Astrocyte (in vitro differentiated cells and primary cell): ENCODE measurements at regions not wholly inside any gene's neighbourhood (a gene's known extent, or its start where the extent isn't known, plus 50 kb on each side); places are given as distances from the start of the nearest gene placed in this dataset.

Source experiments
- DNase-seq: peaks from one replicate; pipeline ENCODE4 v3.0.0-alpha.2; 2010; ENCODE audit warnings: low read depth
- FAIRE-seq: peaks from 2 replicates; lab custom pipeline; 2011; peaks lifted over from hg19 to GRCh38; lab: Jason Lieb, UNC
- H2AFZ ChIP-seq: 2 replicates; pipeline ENCODE4 v1.6.0; 2012; ENCODE audit warnings: low read depth, low read length, inconsistent platforms
- H3K27ac ChIP-seq: 2 replicates; pipeline ENCODE4 v1.5.1; 2011; ENCODE audit warnings: low read depth, low read length, inconsistent platforms
- H3K27me3 ChIP-seq: 2 replicates; pipeline ENCODE4 v1.6.0; 2011; ENCODE audit warnings: low read length, inconsistent platforms; ENCODE audit not compliant: insufficient read depth
- H3K36me3 ChIP-seq: 2 replicates; pipeline ENCODE4 v1.5.1; 2011; ENCODE audit warnings: low read length, inconsistent platforms; ENCODE audit not compliant: insufficient read depth
- H3K4me1 ChIP-seq: 2 replicates; pipeline ENCODE4 v1.5.1; 2011; ENCODE audit warnings: low read length, inconsistent platforms; ENCODE audit not compliant: insufficient read depth
- H3K4me2 ChIP-seq: 2 replicates; pipeline ENCODE4 v1.6.0; 2012; ENCODE audit warnings: low read length, inconsistent platforms
- H3K4me3 ChIP-seq: 2 replicates; pipeline ENCODE4 v1.5.1; 2011; ENCODE audit warnings: low read depth, mild to moderate bottlenecking, low read length, inconsistent platforms; ENCODE audit not compliant: insufficient read depth
- H3K79me2 ChIP-seq: 2 replicates; pipeline ENCODE4 v1.6.0; 2012; ENCODE audit warnings: mild to moderate bottlenecking, low read length, inconsistent platforms; ENCODE audit not compliant: insufficient read depth
- H3K9ac ChIP-seq: 2 replicates; pipeline ENCODE4 v1.6.0; 2012; ENCODE audit warnings: mild to moderate bottlenecking, low read length, inconsistent platforms
- H3K9me3 ChIP-seq: 2 replicates; pipeline ENCODE4 v1.5.1; 2012; ENCODE audit warnings: low read depth, mild to moderate bottlenecking, low read length, inconsistent platforms; ENCODE audit not compliant: insufficient read depth
- H4K20me1 ChIP-seq: 2 replicates; pipeline ENCODE4 v1.6.0; 2012; ENCODE audit warnings: low read length, inconsistent platforms; ENCODE audit not compliant: insufficient read depth
- H3K27ac Mint-ChIP-seq: one replicate; pipeline ENCODE4 v1.8.0; 2021; ENCODE audit warnings: mild to moderate bottlenecking, mixed read lengths; ENCODE audit not compliant: unreplicated experiment
- H3K27me3 Mint-ChIP-seq: one replicate; pipeline ENCODE4 v1.8.0; 2021; ENCODE audit warnings: low read depth, mixed read lengths; ENCODE audit not compliant: unreplicated experiment
- H3K36me3 Mint-ChIP-seq: one replicate; pipeline ENCODE4 v1.8.0; 2021; ENCODE audit warnings: low read depth, mixed read lengths; ENCODE audit not compliant: unreplicated experiment
- H3K4me1 Mint-ChIP-seq: one replicate; pipeline ENCODE4 v1.8.0; 2021; ENCODE audit warnings: low read depth, mixed read lengths; ENCODE audit not compliant: unreplicated experiment
- H3K4me3 Mint-ChIP-seq: one replicate; pipeline ENCODE4 v1.8.0; 2021; ENCODE audit warnings: mild to moderate bottlenecking, moderate library complexity, mixed read lengths; ENCODE audit not compliant: unreplicated experiment
- H3K9me3 Mint-ChIP-seq: one replicate; pipeline ENCODE4 v1.8.0; 2021; ENCODE audit warnings: mild to moderate bottlenecking, mixed read lengths; ENCODE audit not compliant: unreplicated experiment
- EZH2 ChIP-seq: IDR thresholded peaks from 2 replicates; pipeline ENCODE4 v1.6.1; 2012; ENCODE audit warnings: mild to moderate bottlenecking, low read length, inconsistent platforms; ENCODE audit not compliant: insufficient read depth
- TF ChIP-seq, protein P1 (sequence below): IDR thresholded peaks from 2 replicates; pipeline ENCODE4 v1.5.1; 2011; ENCODE audit warnings: low read depth, mild to moderate bottlenecking, inconsistent platforms, low read length, moderate library complexity; ENCODE audit not compliant: insufficient read depth

DNA sequence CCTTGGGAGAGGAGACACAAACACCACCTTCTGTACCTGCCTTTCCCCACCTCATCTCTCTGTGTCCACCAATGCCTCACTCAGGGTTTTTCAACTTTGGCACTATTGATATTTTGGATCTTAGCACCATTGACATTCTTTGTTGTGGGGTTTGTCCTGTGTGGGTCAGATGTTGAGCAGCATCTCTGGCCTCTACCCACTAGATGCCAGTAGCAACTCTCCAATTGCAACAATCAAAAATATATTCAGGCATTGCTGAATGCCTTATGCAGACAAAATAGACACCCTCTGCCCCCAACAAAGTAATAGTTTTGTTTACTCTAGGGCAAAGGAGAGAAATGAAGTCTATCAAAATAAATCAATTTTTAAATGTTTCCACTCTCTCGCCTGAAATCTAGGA lies 1384.3 kb upstream of the NXPH2 start:
- Mint-ChIP-seq H3K9me3 (no peaks in the 10 kb centered on the region), H3K27ac (no peak overlapping the region), H3K36me3 (no peaks in the 10 kb centered on the region), H3K27me3 (no peaks in the 10 kb centered on the region), H3K4me3 (no peak overlapping the region), H3K4me1 (no peaks in the 10 kb centered on the region)
- Histone ChIP-seq H3K9ac (no peak overlapping the region), H3K27ac (no peak overlapping the region), H3K4me3 (no peak overlapping the region), H3K36me3 (no peaks in the 10 kb centered on the region), H3K4me2 (no peak overlapping the region), H3K79me2 (no peaks in the 10 kb centered on the region), H4K20me1 (no peaks in the 10 kb centered on the region), H2AFZ (no peak overlapping the region), H3K27me3 (no peaks in the 10 kb centered on the region), H3K4me1 (no peaks in the 10 kb centered on the region), H3K9me3 (no peaks in the 10 kb centered on the region)
- no peak for TF ChIP-seq EZH2
- TF ChIP-seq, protein P1, sequence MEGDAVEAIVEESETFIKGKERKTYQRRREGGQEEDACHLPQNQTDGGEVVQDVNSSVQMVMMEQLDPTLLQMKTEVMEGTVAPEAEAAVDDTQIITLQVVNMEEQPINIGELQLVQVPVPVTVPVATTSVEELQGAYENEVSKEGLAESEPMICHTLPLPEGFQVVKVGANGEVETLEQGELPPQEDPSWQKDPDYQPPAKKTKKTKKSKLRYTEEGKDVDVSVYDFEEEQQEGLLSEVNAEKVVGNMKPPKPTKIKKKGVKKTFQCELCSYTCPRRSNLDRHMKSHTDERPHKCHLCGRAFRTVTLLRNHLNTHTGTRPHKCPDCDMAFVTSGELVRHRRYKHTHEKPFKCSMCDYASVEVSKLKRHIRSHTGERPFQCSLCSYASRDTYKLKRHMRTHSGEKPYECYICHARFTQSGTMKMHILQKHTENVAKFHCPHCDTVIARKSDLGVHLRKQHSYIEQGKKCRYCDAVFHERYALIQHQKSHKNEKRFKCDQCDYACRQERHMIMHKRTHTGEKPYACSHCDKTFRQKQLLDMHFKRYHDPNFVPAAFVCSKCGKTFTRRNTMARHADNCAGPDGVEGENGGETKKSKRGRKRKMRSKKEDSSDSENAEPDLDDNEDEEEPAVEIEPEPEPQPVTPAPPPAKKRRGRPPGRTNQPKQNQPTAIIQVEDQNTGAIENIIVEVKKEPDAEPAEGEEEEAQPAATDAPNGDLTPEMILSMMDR: no peak
- FAIRE-seq (no peak), DNase-seq (no peak)

DNA sequence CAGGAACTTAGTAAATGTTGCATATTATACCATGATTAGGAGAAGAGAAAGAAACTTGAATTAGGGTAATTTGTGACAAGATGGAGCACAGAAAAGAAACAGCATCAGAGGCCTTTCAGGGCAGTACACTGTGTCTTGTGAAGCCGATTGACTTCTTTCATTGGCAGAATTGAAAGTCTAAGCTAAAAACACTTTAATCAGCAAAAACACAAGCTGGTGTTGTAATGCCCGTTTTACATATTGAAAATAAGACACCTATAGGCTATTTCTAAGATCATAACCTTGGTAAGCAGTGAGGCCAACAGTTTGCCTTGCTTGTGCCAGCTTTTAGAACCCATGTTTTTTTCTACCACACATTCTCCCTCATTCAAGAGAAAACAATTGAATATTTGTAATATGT lies 1378.1 kb upstream of the NXPH2 start:
- Histone ChIP-seq H3K4me3 (no peak overlapping the region), H3K4me1 (no peaks in the 10 kb centered on the region), H3K27me3 (no peaks in the 10 kb centered on the region), H3K36me3 (no peaks in the 10 kb centered on the region), H4K20me1 (no peaks in the 10 kb centered on the region), H3K9ac (no peak overlapping the region), H3K4me2 (no peak overlapping the region), H3K27ac (no peak overlapping the region), H3K9me3 (no peaks in the 10 kb centered on the region), H2AFZ (no peak overlapping the region), H3K79me2 (no peaks in the 10 kb centered on the region)
- no peak for TF ChIP-seq EZH2
- TF ChIP-seq, protein P1: no peak
- H3K4me3 Mint-ChIP-seq: no peak overlapping the region
- no peaks in the 10 kb centered on the region for H3K9me3 Mint-ChIP-seq
- FAIRE-seq (no peak), DNase-seq (no peak)
- H3K36me3 Mint-ChIP-seq: no peaks in the 10 kb centered on the region
- no peak overlapping the region for H3K27ac Mint-ChIP-seq
- H3K4me1 Mint-ChIP-seq: peaks cover 7% of the 10 kb centered on the region
- H3K27me3 Mint-ChIP-seq: no peaks in the 10 kb centered on the region

DNA sequence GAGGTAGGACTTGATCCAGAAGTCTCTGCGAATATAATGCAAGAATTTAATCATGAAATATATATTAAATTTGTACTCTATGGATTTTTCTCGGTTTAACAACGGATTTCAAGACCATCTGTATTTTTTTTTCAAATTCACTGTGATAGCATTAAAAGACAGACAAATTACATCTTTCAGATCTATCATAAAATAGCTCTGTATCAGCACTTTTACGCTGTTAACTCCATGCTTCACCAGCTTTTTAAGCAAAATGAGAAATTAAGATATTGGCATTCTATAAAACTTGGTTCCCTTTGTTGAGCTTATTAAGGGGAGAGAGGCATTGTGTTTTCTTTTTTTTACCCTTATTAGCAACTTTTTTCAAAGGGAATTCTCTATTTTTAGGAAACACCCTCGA lies 1377.6 kb upstream of the NXPH2 start:
- Histone ChIP-seq H4K20me1 (no peaks in the 10 kb centered on the region), H3K9me3 (no peaks in the 10 kb centered on the region), H3K27me3 (no peaks in the 10 kb centered on the region), H3K27ac (no peak overlapping the region), H2AFZ (no peak overlapping the region), H3K4me1 (no peaks in the 10 kb centered on the region), H3K9ac (no peak overlapping the region), H3K4me3 (no peak overlapping the region), H3K36me3 (no peaks in the 10 kb centered on the region), H3K4me2 (no peak overlapping the region), H3K79me2 (no peaks in the 10 kb centered on the region)
- no peak for DNase-seq
- no peaks in the 10 kb centered on the region for H3K36me3 Mint-ChIP-seq
- no peak overlapping the region for H3K4me3 Mint-ChIP-seq
- H3K27me3 Mint-ChIP-seq: no peaks in the 10 kb centered on the region
- TF ChIP-seq, protein P1: no peak
- no peak for TF ChIP-seq EZH2
- no peak overlapping the region for H3K27ac Mint-ChIP-seq
- H3K9me3 Mint-ChIP-seq: no peaks in the 10 kb centered on the region
- no peak for FAIRE-seq
- peaks cover 7% of the 10 kb centered on the region for H3K4me1 Mint-ChIP-seq
